H9 (cell line): ENCODE measurements at regions not wholly inside any gene's neighbourhood (a gene's known extent, or its start where the extent isn't known, plus 50 kb on each side); places are given as distances from the start of the nearest gene placed in this dataset.

Experiments
- DNase-seq: peaks from one replicate; pipeline ENCODE4 v3.0.0-alpha.2; 2017
- H2AFZ ChIP-seq: one replicate; pipeline ENCODE4 v1.6.1; 2013; ENCODE audit warnings: mild to moderate bottlenecking, low read length, control low read depth, moderate library complexity
- H2AK5ac ChIP-seq: 2 replicates; pipeline ENCODE4 v1.6.1; 2013; ENCODE audit warnings: low read length, control low read depth, mixed read lengths; ENCODE audit not compliant: insufficient read length
- H2BK120ac ChIP-seq: one replicate; pipeline ENCODE4 v1.6.1; 2013; ENCODE audit warnings: low read depth, mild to moderate bottlenecking, low read length, control low read depth, inconsistent platforms; ENCODE audit not compliant: poor library complexity, severe bottlenecking
- H2BK12ac ChIP-seq: 2 replicates; pipeline ENCODE4 v1.6.1; 2013; ENCODE audit warnings: low read length, control low read depth, mixed read lengths, low read depth; ENCODE audit not compliant: insufficient read length
- H2BK15ac ChIP-seq: 2 replicates; pipeline ENCODE4 v1.6.1; 2013; ENCODE audit warnings: low read depth, low read length, control low read depth
- H2BK20ac ChIP-seq: one replicate; pipeline ENCODE4 v1.6.1; 2013; ENCODE audit warnings: low read depth, mild to moderate bottlenecking, low read length, control low read depth, inconsistent platforms; ENCODE audit not compliant: poor library complexity, severe bottlenecking
- H2BK5ac ChIP-seq: 2 replicates; pipeline ENCODE4 v1.6.1; 2013; ENCODE audit warnings: low read length, control low read depth, mixed read lengths; ENCODE audit not compliant: insufficient read length
- H3K14ac ChIP-seq: 2 replicates; pipeline ENCODE4 v1.6.1; 2013; ENCODE audit warnings: low read length, control low read depth; ENCODE audit not compliant: insufficient read depth
- H3K18ac ChIP-seq: 2 replicates; pipeline ENCODE4 v1.6.1; 2013; ENCODE audit warnings: low read depth, mild to moderate bottlenecking, mixed read lengths, low read length, control low read depth; ENCODE audit not compliant: insufficient read length
- H3K23ac ChIP-seq: 2 replicates; pipeline ENCODE4 v1.6.1; 2013; ENCODE audit warnings: low read length, control low read depth, mixed read lengths, low read depth; ENCODE audit not compliant: insufficient read length
- H3K23me2 ChIP-seq: 2 replicates; pipeline ENCODE4 v1.6.1; 2013; ENCODE audit warnings: low read depth, mild to moderate bottlenecking, mixed read lengths, low read length, control low read depth; ENCODE audit not compliant: insufficient read length, poor library complexity, severe bottlenecking
- H3K27ac ChIP-seq: 2 replicates; pipeline ENCODE4 v1.5.1; 2013; ENCODE audit warnings: low read length, control low read depth, mixed read lengths, low read depth; ENCODE audit not compliant: insufficient read length
- H3K27me3 ChIP-seq: 2 replicates; pipeline ENCODE4 v1.6.1; 2013; ENCODE audit warnings: low read length, control low read depth, inconsistent platforms; ENCODE audit not compliant: insufficient read depth
- H3K4ac ChIP-seq: 2 replicates; pipeline ENCODE4 v1.6.1; 2013; ENCODE audit warnings: low read depth, mild to moderate bottlenecking, control low read depth, inconsistent platforms, low read length, moderate library complexity
- H3K4me1 ChIP-seq: 2 replicates; pipeline ENCODE4 v1.6.1; 2013; ENCODE audit warnings: low read length, control low read depth, inconsistent platforms; ENCODE audit not compliant: insufficient read depth
- H3K4me2 ChIP-seq: 2 replicates; pipeline ENCODE4 v1.6.1; 2013; ENCODE audit warnings: low read length, control low read depth, mixed read lengths; ENCODE audit not compliant: insufficient read length, insufficient read depth
- H3K56ac ChIP-seq: 2 replicates; pipeline ENCODE4 v1.6.1; 2013; ENCODE audit warnings: low read depth, mild to moderate bottlenecking, mixed read lengths, low read length, control low read depth; ENCODE audit not compliant: insufficient read length
- H3K79me1 ChIP-seq: 2 replicates; pipeline ENCODE4 v1.6.1; 2013; ENCODE audit warnings: low read depth, mild to moderate bottlenecking, moderate library complexity, low read length, control low read depth, inconsistent platforms; ENCODE audit not compliant: insufficient read depth, poor library complexity, severe bottlenecking
- H3K79me2 ChIP-seq: 2 replicates; pipeline ENCODE4 v1.6.1; 2013; ENCODE audit warnings: low read length, control low read depth, inconsistent platforms; ENCODE audit not compliant: insufficient read depth
- H3K9ac ChIP-seq: 2 replicates; pipeline ENCODE4 v1.6.1; 2013; ENCODE audit warnings: low read length, control low read depth, mixed read lengths; ENCODE audit not compliant: insufficient read length; ENCODE audit errors: extremely low read depth
- H3K9me3 ChIP-seq: one replicate; pipeline ENCODE4 v1.6.1; 2013; ENCODE audit warnings: low read depth, low read length, inconsistent platforms; ENCODE audit not compliant: control insufficient read depth
- H3T11ph ChIP-seq: one replicate; pipeline ENCODE4 v1.6.1; 2013; ENCODE audit warnings: mild to moderate bottlenecking, low read length, control low read depth, inconsistent platforms
- H4K20me1 ChIP-seq: one replicate; pipeline ENCODE4 v1.6.1; 2013; ENCODE audit not compliant: control insufficient read depth, insufficient read length, insufficient read depth
- H4K5ac ChIP-seq: 2 replicates; pipeline ENCODE4 v1.6.1; 2013; ENCODE audit warnings: low read depth, mild to moderate bottlenecking, mixed read lengths, low read length, control low read depth; ENCODE audit not compliant: insufficient read length
- H4K8ac ChIP-seq: replicated peaks from 2 replicates; pipeline ENCODE4 v1.6.1; 2013; ENCODE audit warnings: low read length, control low read depth, mixed read lengths, low read depth; ENCODE audit not compliant: insufficient read length
- H4K91ac ChIP-seq: 2 replicates; pipeline ENCODE4 v1.6.1; 2013; ENCODE audit warnings: low read depth, mild to moderate bottlenecking, moderate library complexity, mixed read lengths, low read length, control low read depth; ENCODE audit not compliant: insufficient read length
- H3K27ac Mint-ChIP-seq, 3 experiments: 2 replicates in 2 of 3; 3 replicates in 1 of 3; pipeline ENCODE4 v1.8.0; 2020 to 2021; ENCODE audit warnings: mixed read lengths in 3 of 3, mild to moderate bottlenecking in 1 of 3, moderate library complexity in 1 of 3
- H3K27me3 Mint-ChIP-seq: 2 replicates; pipeline ENCODE4 v1.8.0; 2021; ENCODE audit warnings: low read depth, mild to moderate bottlenecking, moderate library complexity, mixed read lengths
- H3K36me3 Mint-ChIP-seq, 3 experiments: 2 replicates in 2 of 3; 3 replicates in 1 of 3; pipeline ENCODE4 v1.8.0; 2020 to 2021; ENCODE audit warnings: low read depth in 3 of 3, mixed read lengths in 3 of 3; ENCODE audit not compliant: insufficient read depth in 1 of 3
- H3K4me1 Mint-ChIP-seq, 2 experiments: 2 replicates each; pipeline ENCODE4 v1.8.0; 2020; ENCODE audit warnings: mixed read lengths in 2 of 2
- H3K4me3 Mint-ChIP-seq, 2 experiments: 2 replicates in 1 of 2; 3 replicates in 1 of 2; pipeline ENCODE4 v1.8.0; 2020 to 2021; ENCODE audit warnings: mild to moderate bottlenecking in 2 of 2, mixed read lengths in 2 of 2, moderate library complexity in 1 of 2
- H3K9me3 Mint-ChIP-seq, 2 experiments: 2 replicates in 1 of 2; 3 replicates in 1 of 2; pipeline ENCODE4 v1.8.0; 2020; ENCODE audit warnings: mild to moderate bottlenecking in 2 of 2, mixed read lengths in 2 of 2, moderate library complexity in 1 of 2
- CTCF ChIP-seq: fragments of 200-600 bp; sonication (generic); conservative IDR thresholded peaks from 3 replicates; pipeline ENCODE4 v1.8.0; 2021; ENCODE audit warnings: antibody characterized with exemption, mild to moderate bottlenecking
- WGBS: extraction: QIAGEN DNeasy Blood & Tissue Kit; methylation state at CpG from one replicate; pipeline ENCODE4 v1.1.7; 2013; ENCODE audit warnings: missing lambda C conversion rate, low lambda C conversion rate, mixed read lengths; ENCODE audit not compliant: insufficient read length; ENCODE audit errors: extremely low coverage; 5-methylcytosine and 5-hydroxymethylcytosine counted together

- no peak overlapping the region for H3K23ac ChIP-seq
- H2BK12ac ChIP-seq: no peak overlapping the region
- H3K27me3 ChIP-seq: no peaks in the 10 kb centered on the region
- no peaks in the 10 kb centered on the region for H3K4me1 ChIP-seq
- H3K79me2 ChIP-seq: no peaks in the 10 kb centered on the region
- WGBS: no CpG with 5 or more reads among the region's 2 CpGs
- no peak overlapping the region for H3K4ac ChIP-seq
- H3K4me2 ChIP-seq: no peak overlapping the region
- no peaks in the 10 kb centered on the region for H4K20me1 ChIP-seq
- no peak overlapping the region for H3K56ac ChIP-seq
- no peak overlapping the region for H2AK5ac ChIP-seq
- no peak overlapping the region for H3K9ac ChIP-seq
- no peak overlapping the region for H2BK120ac ChIP-seq
- Mint-ChIP-seq H3K36me3 (no peaks in the 10 kb centered on the region), H3K27me3 (no peaks in the 10 kb centered on the region), H3K27ac (no peak overlapping the region), H3K9me3 (no peaks in the 10 kb centered on the region), H3K4me1 (no peaks in the 10 kb centered on the region), H3K4me3 (no peak overlapping the region)
- no peak overlapping the region for H2BK20ac ChIP-seq
- no peak overlapping the region for H4K5ac ChIP-seq
- no peak overlapping the region for H2BK15ac ChIP-seq
- H3K23me2 ChIP-seq: no peaks in the 10 kb centered on the region
- no peak overlapping the region for H2AFZ ChIP-seq
- H3K9me3 ChIP-seq: no peaks in the 10 kb centered on the region
- no peak overlapping the region for H3K18ac ChIP-seq
- no peak overlapping the region for H3T11ph ChIP-seq
- DNase-seq: no peak
- no peak overlapping the region for H2BK5ac ChIP-seq
- no peaks in the 10 kb centered on the region for H3K79me1 ChIP-seq
- no peak for TF ChIP-seq CTCF
- no peak overlapping the region for H3K27ac ChIP-seq
- H3K14ac ChIP-seq: no peak overlapping the region
- H4K91ac ChIP-seq: no peak overlapping the region
- no peak overlapping the region for H4K8ac ChIP-seq
These were observed 462.7 kb upstream of the SPHKAP start for GRCh38 chr2:228644199-228644598.
